ENCODE measurements at regions not wholly inside any gene's neighbourhood (a gene's known extent, or its start where the extent isn't known, plus 50 kb on each side); places are given as distances from the start of the nearest gene placed in this dataset.

DNA sequence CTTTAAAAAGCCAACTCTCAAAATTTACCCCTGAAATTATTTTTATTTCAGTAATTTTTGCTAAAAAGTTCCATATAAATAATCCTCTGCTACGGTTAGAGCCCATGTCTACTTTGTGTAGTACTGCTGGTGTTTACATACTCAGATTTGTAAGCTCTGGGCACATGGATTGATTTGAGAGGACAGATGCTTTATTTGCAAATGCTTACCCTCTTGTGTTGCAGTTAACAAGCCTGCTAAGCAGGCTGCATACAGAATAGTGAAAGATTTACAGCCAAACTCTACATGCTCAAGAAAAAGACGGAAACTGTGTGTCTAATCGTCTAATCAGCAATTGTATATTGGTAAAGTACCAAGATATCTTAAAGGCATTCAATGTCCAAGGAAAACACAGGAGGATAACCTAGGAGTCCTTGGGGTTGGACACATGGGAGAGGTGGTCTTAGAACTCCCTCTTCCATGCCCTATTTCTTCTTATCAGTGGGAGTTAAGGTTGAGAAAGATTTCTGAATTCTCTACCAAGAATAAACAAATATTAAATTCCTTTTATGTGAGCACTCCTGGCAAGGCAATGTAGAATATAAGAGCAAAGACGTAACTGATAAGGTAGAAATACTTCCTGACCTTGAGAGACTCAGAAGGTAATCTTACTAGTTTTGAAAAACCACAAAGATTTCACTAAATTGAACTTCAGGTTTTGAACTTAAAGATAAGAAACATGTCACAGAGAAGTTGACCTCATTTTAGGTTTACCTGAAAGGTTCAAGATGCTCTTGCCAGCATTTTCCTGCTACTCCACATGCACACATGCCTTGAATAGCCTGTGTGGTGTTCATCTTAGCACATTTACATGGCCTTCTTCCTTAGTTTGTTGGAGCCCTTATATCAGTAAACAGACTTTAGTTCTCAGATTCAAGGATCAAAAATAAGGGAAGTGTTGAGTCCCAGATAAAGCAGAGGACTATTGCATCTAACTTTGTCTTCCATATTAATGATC lies 1216.5 kb downstream of the SORCS3 start:
- DNase-seq: no peak
- H3K4me1 ChIP-seq: no peaks in the 10 kb centered on the region

DNA sequence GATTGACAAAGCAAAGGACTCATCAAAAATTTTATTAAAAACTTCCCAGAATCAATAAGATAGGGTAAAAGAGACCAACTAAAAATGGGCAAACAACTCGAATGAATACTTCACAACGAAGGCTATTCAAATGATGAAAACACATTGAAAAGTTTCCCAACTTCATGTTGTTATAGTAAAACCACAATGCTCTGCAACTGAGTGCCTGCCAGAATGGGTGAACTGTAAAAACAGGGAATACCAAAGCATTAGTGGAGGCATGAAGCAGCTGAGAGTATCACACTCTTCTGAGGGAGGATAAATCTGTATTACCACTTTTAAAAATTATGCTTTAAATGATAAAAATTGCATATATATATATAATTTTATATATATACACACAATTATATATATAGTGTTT lies 1214.7 kb downstream of the SORCS3 start:
- intact Hi-C loops (cut with DNase I; ENCODE audit: low total_unique reads): loop anchor here (5.0 kb wide), 1 partner anchor 577 kb away; no protein-coding TSS in a partner anchor
- TF ChIP-seq, protein P1, sequence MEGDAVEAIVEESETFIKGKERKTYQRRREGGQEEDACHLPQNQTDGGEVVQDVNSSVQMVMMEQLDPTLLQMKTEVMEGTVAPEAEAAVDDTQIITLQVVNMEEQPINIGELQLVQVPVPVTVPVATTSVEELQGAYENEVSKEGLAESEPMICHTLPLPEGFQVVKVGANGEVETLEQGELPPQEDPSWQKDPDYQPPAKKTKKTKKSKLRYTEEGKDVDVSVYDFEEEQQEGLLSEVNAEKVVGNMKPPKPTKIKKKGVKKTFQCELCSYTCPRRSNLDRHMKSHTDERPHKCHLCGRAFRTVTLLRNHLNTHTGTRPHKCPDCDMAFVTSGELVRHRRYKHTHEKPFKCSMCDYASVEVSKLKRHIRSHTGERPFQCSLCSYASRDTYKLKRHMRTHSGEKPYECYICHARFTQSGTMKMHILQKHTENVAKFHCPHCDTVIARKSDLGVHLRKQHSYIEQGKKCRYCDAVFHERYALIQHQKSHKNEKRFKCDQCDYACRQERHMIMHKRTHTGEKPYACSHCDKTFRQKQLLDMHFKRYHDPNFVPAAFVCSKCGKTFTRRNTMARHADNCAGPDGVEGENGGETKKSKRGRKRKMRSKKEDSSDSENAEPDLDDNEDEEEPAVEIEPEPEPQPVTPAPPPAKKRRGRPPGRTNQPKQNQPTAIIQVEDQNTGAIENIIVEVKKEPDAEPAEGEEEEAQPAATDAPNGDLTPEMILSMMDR (IDR thresholded peaks at IDR 0.05): no peak
- H3K27ac ChIP-seq: no peak overlapping the region

More for the DNA sequence above, 1216.5 kb downstream of the SORCS3 start:
- Histone ChIP-seq H3K9me3 (no peaks in the 10 kb centered on the region), H3K27ac (no peak overlapping the region), H3K27me3 (no peaks in the 10 kb centered on the region), H3K4me3 (no peak overlapping the region), H3K36me3 (no peaks in the 10 kb centered on the region)
- intact Hi-C loops (cut with DNase I; ENCODE audit: low total_unique reads): loop anchor here (5.0 kb wide), 1 partner anchor 575 kb away; no protein-coding TSS in a partner anchor
- TF ChIP-seq, protein P1 (IDR thresholded peaks at IDR 0.05): no peak

DNA sequence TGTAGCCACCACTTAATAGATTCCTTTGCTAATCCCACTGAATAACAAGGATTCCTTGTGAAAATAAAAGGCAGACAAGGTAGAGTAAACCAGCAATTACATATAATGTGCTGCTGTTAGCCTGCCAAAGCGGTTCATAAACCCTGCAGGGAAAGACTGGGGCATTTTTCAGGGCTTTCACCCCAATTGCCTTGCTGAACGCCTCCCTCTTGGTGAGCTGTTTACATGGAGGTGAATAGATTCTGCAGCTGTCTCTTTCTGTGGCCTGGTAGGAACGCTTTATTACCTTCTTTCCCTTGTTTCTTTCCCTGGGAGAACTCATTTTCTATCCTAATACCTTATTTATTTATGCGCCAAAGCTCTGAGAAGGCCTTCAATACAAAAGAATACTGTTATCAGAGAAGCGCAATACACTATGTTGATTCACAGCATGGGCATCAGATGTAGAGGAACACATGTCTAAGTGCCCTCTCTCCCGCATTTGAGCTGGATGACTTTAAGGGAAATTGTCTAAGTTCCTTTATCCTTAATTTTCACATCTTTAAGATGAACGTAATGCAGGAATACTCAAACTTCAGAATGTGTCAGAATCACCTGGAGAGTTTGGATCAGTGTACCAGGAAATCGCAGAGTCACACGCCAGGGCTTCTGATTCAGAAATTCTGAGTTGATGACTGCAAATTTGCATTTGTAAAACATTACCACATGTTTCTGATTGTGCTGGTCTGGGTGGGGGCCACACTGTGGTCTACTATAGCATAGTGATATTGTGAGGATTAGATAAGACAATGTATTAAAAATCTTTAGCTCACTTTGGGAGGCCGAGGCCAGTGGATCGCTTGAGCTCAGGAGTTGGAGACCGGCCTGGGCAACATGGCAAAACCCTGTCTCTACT lies 1203.8 kb downstream of the SORCS3 start:
- Histone ChIP-seq H3K27ac (no peak overlapping the region), H3K9me3 (no peaks in the 10 kb centered on the region), H3K36me3 (no peaks in the 10 kb centered on the region), H3K4me3 (no peak overlapping the region), H3K27me3 (no peaks in the 10 kb centered on the region), H3K4me1 (no peaks in the 10 kb centered on the region)
- no peak for DNase-seq
- TF ChIP-seq, protein P1 (IDR thresholded peaks at IDR 0.05): no peak
- intact Hi-C loops (cut with DNase I; ENCODE audit: low total_unique reads): no loop called here

More for the DNA sequence above, 1214.7 kb downstream of the SORCS3 start:
- Histone ChIP-seq H3K9me3 (no peaks in the 10 kb centered on the region), H3K36me3 (no peaks in the 10 kb centered on the region), H3K4me1 (no peaks in the 10 kb centered on the region), H3K27me3 (no peaks in the 10 kb centered on the region), H3K4me3 (no peak overlapping the region)
- no peak for DNase-seq

DNA sequence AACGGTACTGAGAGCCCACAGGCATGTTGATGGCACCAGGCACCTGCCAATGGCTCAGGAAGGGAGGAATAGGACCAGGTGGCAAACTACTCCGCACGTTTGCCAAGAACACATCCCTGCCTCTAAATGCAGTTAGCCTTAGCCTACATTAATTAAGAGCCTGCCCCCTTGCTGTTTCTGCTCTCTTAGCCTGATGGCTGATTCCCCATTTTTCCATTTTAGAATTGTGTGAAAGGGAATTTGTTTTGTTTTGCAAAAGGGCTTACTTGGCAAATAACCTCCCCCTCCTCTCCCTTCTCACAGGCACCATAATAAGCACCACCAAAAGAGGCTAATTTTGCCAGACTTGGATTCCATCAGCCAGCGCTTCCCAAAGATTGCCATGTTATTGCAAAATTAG lies 1203.2 kb downstream of the SORCS3 start:
- no peak for DNase-seq
- Histone ChIP-seq H3K36me3 (no peaks in the 10 kb centered on the region), H3K4me1 (no peaks in the 10 kb centered on the region), H3K9me3 (no peaks in the 10 kb centered on the region), H3K27ac (no peak overlapping the region), H3K27me3 (no peaks in the 10 kb centered on the region), H3K4me3 (no peak overlapping the region)
- TF ChIP-seq, protein P1 (IDR thresholded peaks at IDR 0.05): no peak
- intact Hi-C loops (cut with DNase I; ENCODE audit: low total_unique reads): no loop called here

DNA sequence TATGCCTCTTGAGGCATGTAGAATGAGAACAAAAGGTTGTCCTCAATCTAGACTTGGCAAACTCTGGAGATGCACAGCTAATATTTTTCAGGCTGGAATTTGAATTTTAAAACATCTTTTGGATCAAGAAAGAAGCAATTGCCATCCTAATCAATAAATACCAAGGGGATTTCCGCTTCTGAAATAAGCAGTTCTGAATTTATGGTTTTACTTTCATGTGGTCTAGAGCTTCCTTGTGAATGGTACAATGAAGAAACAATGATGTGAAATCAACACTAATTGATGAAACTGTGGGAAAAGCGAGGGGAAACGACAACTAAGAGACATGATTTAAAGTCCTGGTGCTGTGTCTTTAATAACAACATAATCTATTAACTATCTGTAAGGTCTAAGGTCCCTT lies 1202.7 kb downstream of the SORCS3 start:
- Histone ChIP-seq H3K27ac (no peak overlapping the region), H3K27me3 (no peaks in the 10 kb centered on the region), H3K4me3 (no peak overlapping the region), H3K9me3 (no peaks in the 10 kb centered on the region), H3K36me3 (no peaks in the 10 kb centered on the region), H3K4me1 (no peaks in the 10 kb centered on the region)
- TF ChIP-seq, protein P1 (IDR thresholded peaks at IDR 0.05): no peak
- DNase-seq: no peak
- intact Hi-C loops (cut with DNase I; ENCODE audit: low total_unique reads): no loop called here

Data from tibial artery (tissue), 4 donors.